HEK293 (cell line): ENCODE measurements at regions not wholly inside any gene's neighbourhood (a gene's known extent, or its start where the extent isn't known, plus 50 kb on each side); places are given as distances from the start of the nearest gene placed in this dataset.

Source experiments
- CTCF ChIA-PET: fragments of 350-600 bp; formaldehyde crosslinking; extraction: SDS; loops from one replicate; lab custom pipeline; 2021; ENCODE audit warnings: antibody characterized with exemption; lab: Yijun Ruan, JAX
- POLR2A ChIA-PET: fragments of 300-600 bp; formaldehyde crosslinking; extraction: SDS; loops from one replicate; lab custom pipeline; 2020; ENCODE audit warnings: antibody characterized with exemption, inconsistent platforms; lab: Yijun Ruan, JAX
- H3K27ac ChIP-seq: fragments of 200-500 bp; sonication (Bioruptor generic); 2 replicates; pipeline ENCODE4 v1.5.1; 2014; ENCODE audit warnings: low read depth, low read length, control low read depth, inconsistent platforms; ENCODE audit errors: extremely low read depth
- H3K36me3 ChIP-seq, 2 experiments: fragments of 200-500 bp in 1 of 2; sonication (Bioruptor generic) in 1 of 2; 1 replicate in 1 of 2; 2 replicates in 1 of 2; pipeline ENCODE4 v1.5.1; 2014 to 2017; ENCODE audit warnings: inconsistent platforms in 2 of 2, low read length in 2 of 2; ENCODE audit not compliant: control insufficient read depth in 2 of 2, insufficient read depth in 1 of 2
- H3K4me1 ChIP-seq: fragments of 200-500 bp; sonication (Bioruptor generic); 2 replicates; pipeline ENCODE4 v1.5.1; 2014; ENCODE audit warnings: mild to moderate bottlenecking, low read length, inconsistent platforms; ENCODE audit not compliant: control insufficient read depth, insufficient read depth
- H3K4me3 ChIP-seq: 2 replicates; pipeline ENCODE4 v1.5.1; 2011; ENCODE audit warnings: low read depth, mild to moderate bottlenecking, control low read depth, low read length, moderate library complexity
- H3K9me3 ChIP-seq: fragments of 200-500 bp; sonication (Bioruptor generic); 2 replicates; pipeline ENCODE4 v1.5.1; 2014; ENCODE audit warnings: low read depth, low read length, inconsistent platforms; ENCODE audit not compliant: control insufficient read depth, insufficient read depth
- GLIS1 ChIP-seq: fragments of 450-650 bp; formaldehyde crosslinking; IDR thresholded peaks from 2 replicates; pipeline ENCODE4 v1.5.1; 2016; ENCODE audit warnings: missing biosample characterization, missing genetic modification characterization
- MYNN ChIP-seq: fragments of 450-650 bp; formaldehyde crosslinking; IDR thresholded peaks from 2 replicates; pipeline ENCODE4 v1.5.1; 2016; ENCODE audit warnings: missing biosample characterization, missing genetic modification characterization, borderline replicate concordance
- TRIM28 ChIP-seq: IDR thresholded peaks from 2 replicates; pipeline ENCODE4 v1.6.1; 2011; ENCODE audit warnings: low read length, control low read depth, borderline replicate concordance
- ZNF114 ChIP-seq: fragments of 450-650 bp; formaldehyde crosslinking; IDR thresholded peaks from 2 replicates; pipeline ENCODE4 v1.5.0; 2017; ENCODE audit warnings: missing biosample characterization, missing genetic modification characterization
- ZNF138 ChIP-seq: fragments of 450-650 bp; formaldehyde crosslinking; IDR thresholded peaks from 2 replicates; pipeline ENCODE4 v1.5.1; 2016; ENCODE audit warnings: missing biosample characterization, missing genetic modification characterization, borderline replicate concordance
- ZNF169 ChIP-seq: fragments of 450-650 bp; formaldehyde crosslinking; IDR thresholded peaks from 2 replicates; pipeline ENCODE4 v1.5.1; 2016; ENCODE audit warnings: missing biosample characterization, missing genetic modification characterization
- ZNF560 ChIP-seq: fragments of 450-650 bp; formaldehyde crosslinking; IDR thresholded peaks from 2 replicates; pipeline ENCODE4 v1.5.1; 2017; ENCODE audit warnings: missing biosample characterization, missing genetic modification characterization, borderline replicate concordance
- TF ChIP-seq, protein P1 (sequence below): fragments of 450-650 bp; formaldehyde crosslinking; IDR thresholded peaks from 2 replicates; pipeline ENCODE4 v1.5.1; 2017; ENCODE audit warnings: missing biosample characterization, mild to moderate bottlenecking, missing genetic modification characterization, moderate library complexity
- TF ChIP-seq, protein P2 (sequence below): sonication (generic); formaldehyde crosslinking; IDR thresholded peaks from 2 replicates; pipeline ENCODE4 v1.8.1; 2022; ENCODE audit warnings: mild to moderate bottlenecking, moderate library complexity, missing genetic modification reagents
- TF ChIP-seq, protein P3 (sequence below): fragments of 450-650 bp; formaldehyde crosslinking; IDR thresholded peaks from 2 replicates; pipeline ENCODE4 v1.5.1; 2016; ENCODE audit warnings: missing biosample characterization, missing genetic modification characterization
- TF ChIP-seq, protein P4 (sequence below): fragments of 450-650 bp; formaldehyde crosslinking; IDR thresholded peaks from 2 replicates; pipeline ENCODE4 v1.5.1; 2016; ENCODE audit warnings: missing biosample characterization, missing genetic modification characterization
- TF ChIP-seq, protein P5 (sequence below): fragments of 450-650 bp; formaldehyde crosslinking; IDR thresholded peaks from 2 replicates; pipeline ENCODE4 v1.5.1; 2017; ENCODE audit warnings: missing biosample characterization, missing genetic modification characterization

DNA sequence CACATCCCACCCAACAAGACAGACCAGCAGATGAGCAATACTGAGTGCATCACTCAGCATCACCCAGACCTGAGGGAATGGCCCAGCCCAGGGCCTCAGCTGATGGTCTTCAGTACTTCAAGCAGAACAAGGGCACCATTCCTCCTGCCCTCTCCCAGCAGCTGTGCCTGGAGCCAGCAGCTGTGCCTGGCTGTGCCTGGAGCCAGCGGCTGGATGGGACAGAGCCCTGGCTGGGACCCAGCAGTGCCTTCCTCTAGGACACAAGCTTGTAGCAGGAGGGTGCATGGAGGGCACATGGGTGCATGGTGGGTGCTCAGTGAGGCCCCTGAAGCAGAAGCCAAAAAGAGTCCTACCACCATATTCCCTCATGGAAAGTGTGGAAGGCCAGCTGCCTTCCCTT lies 583.8 kb downstream of the NPHP4 start (continued):
- TF ChIP-seq, protein P1, sequence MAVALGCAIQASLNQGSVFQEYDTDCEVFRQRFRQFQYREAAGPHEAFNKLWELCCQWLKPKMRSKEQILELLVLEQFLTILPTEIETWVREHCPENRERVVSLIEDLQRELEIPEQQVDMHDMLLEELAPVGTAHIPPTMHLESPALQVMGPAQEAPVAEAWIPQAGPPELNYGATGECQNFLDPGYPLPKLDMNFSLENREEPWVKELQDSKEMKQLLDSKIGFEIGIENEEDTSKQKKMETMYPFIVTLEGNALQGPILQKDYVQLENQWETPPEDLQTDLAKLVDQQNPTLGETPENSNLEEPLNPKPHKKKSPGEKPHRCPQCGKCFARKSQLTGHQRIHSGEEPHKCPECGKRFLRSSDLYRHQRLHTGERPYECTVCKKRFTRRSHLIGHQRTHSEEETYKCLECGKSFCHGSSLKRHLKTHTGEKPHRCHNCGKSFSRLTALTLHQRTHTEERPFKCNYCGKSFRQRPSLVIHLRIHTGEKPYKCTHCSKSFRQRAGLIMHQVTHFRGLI (tag by site-specific recombination) = no peak
- no peak for TF ChIP-seq MYNN (tag by site-specific recombination)
- TF ChIP-seq, all 188 proteins: peak for 0

DNA sequence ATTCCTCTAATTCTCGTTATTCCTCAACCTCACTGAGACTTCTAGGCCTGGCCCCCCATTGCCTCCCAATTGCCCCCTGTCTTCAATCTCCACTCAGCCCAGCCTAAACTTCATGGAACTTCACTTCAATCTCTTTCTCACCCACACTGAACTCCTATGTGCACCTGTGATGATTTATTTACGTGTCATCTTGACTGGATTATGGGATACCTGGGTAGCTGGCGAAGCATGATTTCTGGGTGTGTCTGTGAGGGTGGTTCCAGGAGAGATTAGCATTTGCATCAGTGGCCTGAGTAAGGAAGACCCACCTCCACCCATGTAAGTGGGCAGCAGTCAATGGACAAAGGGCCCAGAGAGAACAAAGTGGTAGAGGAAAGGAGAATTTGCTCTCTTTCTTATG lies 587.0 kb downstream of the NPHP4 start:
- Histone ChIP-seq H3K4me1 (no peaks in the 10 kb centered on the region), H3K4me3 (no peak overlapping the region), H3K9me3 (no peaks in the 10 kb centered on the region), H3K27ac (no peak overlapping the region), H3K36me3 (no peaks in the 10 kb centered on the region)
- ChIA-PET POLR2A (no interaction called here), CTCF (no interaction called here)
- TF ChIP-seq, protein P2, sequence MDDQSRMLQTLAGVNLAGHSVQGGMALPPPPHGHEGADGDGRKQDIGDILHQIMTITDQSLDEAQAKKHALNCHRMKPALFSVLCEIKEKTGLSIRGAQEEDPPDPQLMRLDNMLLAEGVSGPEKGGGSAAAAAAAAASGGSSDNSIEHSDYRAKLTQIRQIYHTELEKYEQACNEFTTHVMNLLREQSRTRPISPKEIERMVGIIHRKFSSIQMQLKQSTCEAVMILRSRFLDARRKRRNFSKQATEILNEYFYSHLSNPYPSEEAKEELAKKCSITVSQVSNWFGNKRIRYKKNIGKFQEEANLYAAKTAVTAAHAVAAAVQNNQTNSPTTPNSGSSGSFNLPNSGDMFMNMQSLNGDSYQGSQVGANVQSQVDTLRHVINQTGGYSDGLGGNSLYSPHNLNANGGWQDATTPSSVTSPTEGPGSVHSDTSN (CRISPR knock-in tag) = no peak
- TF ChIP-seq, protein P3, sequence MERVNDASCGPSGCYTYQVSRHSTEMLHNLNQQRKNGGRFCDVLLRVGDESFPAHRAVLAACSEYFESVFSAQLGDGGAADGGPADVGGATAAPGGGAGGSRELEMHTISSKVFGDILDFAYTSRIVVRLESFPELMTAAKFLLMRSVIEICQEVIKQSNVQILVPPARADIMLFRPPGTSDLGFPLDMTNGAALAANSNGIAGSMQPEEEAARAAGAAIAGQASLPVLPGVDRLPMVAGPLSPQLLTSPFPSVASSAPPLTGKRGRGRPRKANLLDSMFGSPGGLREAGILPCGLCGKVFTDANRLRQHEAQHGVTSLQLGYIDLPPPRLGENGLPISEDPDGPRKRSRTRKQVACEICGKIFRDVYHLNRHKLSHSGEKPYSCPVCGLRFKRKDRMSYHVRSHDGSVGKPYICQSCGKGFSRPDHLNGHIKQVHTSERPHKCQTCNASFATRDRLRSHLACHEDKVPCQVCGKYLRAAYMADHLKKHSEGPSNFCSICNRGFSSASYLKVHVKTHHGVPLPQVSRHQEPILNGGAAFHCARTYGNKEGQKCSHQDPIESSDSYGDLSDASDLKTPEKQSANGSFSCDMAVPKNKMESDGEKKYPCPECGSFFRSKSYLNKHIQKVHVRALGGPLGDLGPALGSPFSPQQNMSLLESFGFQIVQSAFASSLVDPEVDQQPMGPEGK (tag by site-specific recombination) = no peak

DNA sequence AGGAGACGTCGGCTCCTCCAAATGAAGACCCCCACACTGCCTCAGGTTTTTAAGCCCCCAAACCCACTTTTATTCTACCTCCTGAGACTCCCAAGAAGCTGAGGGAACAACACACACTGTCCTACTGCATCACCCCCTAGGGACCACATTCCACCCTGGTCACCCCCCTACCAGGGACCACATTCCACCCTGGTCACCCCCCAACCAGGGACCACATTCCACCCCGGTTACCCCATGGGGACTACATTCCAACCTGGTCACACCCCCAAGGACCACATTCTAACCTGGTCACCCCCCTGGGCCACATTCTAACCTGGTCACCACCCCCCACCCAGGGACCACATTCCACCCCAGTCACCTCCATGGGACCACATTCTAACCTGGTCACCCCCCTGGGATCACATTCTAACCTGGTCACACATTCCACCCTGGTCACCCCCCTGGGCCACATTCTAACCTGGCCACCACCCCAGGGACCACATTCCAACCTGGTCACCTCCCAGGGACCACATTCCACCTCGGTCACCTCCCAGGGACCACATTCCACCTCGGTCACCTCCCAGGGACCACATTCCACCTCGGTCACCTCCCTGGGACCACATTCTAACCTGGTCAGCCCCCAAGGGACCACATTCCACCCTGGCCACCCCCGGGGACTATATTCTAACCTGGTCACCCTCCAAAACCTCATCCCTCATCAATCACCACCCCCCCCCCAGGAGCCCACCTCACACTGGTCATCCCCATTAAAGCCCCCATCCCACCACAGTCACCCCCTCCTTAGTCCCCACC lies 587.6 kb downstream of the NPHP4 start:
- Histone ChIP-seq H3K4me3 (no peak overlapping the region), H3K9me3 (no peaks in the 10 kb centered on the region), H3K4me1 (no peaks in the 10 kb centered on the region), H3K27ac (no peak overlapping the region), H3K36me3 (no peaks in the 10 kb centered on the region)
- POLR2A ChIA-PET = no interaction called here
- CTCF ChIA-PET = interaction anchor here (0.6 kb wide), 1 partner anchor 122 kb away, joined by 3 read pairs; no protein-coding TSS in a partner anchor
- TF ChIP-seq ZNF169 (no peak), GLIS1 (peak; percentile 77)

DNA sequence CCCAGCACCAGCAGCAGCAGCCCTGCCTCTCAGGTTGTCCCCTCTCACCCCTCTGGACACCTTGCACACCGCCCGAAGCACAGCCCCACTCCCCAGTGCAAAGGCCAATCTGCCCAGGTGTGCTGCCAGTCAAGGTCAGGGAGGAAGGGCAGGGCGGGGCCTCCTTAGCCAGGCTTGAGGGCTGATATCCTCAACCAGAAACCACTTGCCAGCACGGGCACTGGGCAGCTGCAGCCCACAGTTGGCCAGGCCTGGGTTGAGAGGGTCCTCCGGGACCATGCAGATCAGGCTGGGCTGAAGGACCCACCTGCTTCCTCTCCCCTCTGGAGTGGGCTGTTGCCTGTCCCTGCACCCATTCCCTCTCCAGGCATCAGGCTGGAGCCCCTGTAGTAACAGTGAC lies 588.3 kb downstream of the NPHP4 start:
- TF ChIP-seq ZNF560 (no peak), ZNF138 (tag by site-specific recombination) (no peak), TRIM28 (no peak)
- no peak overlapping the region for H3K27ac ChIP-seq
- H3K4me3 ChIP-seq = no peak overlapping the region
- H3K9me3 ChIP-seq = no peaks in the 10 kb centered on the region
- CTCF ChIA-PET = interaction anchor here (0.6 kb wide), 1 partner anchor 122 kb away, joined by 3 read pairs; no protein-coding TSS in a partner anchor
- no peaks in the 10 kb centered on the region for H3K4me1 ChIP-seq
- POLR2A ChIA-PET = no interaction called here
- H3K36me3 ChIP-seq = no peaks in the 10 kb centered on the region

DNA sequence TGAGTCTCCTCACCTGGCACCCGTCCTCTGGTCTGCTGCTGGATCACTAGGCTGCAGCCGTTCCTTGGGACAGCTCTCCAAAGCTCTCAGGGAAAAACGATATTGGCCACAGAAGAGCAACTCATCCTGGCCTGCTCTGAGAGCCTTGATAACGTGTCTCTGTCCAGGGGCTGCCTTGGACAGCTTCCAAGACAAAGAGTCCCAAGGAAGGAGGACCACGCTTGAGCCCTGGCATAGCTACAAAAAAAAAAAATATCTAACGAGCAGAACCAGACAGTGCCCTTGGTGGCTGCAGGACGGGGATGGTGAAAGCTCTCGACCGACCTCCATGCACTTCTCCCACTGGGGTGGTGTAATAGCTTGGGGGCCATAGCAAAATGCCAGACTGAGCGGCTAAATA lies 589.6 kb downstream of the NPHP4 start:
- Histone ChIP-seq H3K36me3 (no peaks in the 10 kb centered on the region), H3K4me3 (no peak overlapping the region), H3K9me3 (no peaks in the 10 kb centered on the region), H3K4me1 (no peaks in the 10 kb centered on the region), H3K27ac (no peak overlapping the region)
- POLR2A ChIA-PET = no interaction called here
- CTCF ChIA-PET = no interaction called here
- no peak for TF ChIP-seq ZNF114
- TF ChIP-seq, protein P4, sequence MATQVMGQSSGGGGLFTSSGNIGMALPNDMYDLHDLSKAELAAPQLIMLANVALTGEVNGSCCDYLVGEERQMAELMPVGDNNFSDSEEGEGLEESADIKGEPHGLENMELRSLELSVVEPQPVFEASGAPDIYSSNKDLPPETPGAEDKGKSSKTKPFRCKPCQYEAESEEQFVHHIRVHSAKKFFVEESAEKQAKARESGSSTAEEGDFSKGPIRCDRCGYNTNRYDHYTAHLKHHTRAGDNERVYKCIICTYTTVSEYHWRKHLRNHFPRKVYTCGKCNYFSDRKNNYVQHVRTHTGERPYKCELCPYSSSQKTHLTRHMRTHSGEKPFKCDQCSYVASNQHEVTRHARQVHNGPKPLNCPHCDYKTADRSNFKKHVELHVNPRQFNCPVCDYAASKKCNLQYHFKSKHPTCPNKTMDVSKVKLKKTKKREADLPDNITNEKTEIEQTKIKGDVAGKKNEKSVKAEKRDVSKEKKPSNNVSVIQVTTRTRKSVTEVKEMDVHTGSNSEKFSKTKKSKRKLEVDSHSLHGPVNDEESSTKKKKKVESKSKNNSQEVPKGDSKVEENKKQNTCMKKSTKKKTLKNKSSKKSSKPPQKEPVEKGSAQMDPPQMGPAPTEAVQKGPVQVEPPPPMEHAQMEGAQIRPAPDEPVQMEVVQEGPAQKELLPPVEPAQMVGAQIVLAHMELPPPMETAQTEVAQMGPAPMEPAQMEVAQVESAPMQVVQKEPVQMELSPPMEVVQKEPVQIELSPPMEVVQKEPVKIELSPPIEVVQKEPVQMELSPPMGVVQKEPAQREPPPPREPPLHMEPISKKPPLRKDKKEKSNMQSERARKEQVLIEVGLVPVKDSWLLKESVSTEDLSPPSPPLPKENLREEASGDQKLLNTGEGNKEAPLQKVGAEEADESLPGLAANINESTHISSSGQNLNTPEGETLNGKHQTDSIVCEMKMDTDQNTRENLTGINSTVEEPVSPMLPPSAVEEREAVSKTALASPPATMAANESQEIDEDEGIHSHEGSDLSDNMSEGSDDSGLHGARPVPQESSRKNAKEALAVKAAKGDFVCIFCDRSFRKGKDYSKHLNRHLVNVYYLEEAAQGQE = peak; percentile 38; the same call in 1 of the 2 replicates
- TF ChIP-seq, protein P5, sequence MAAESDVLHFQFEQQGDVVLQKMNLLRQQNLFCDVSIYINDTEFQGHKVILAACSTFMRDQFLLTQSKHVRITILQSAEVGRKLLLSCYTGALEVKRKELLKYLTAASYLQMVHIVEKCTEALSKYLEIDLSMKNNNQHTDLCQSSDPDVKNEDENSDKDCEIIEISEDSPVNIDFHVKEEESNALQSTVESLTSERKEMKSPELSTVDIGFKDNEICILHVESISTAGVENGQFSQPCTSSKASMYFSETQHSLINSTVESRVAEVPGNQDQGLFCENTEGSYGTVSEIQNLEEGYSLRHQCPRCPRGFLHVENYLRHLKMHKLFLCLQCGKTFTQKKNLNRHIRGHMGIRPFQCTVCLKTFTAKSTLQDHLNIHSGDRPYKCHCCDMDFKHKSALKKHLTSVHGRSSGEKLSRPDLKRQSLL (tag by site-specific recombination) = no peak
